ENCODE measurements at regions not wholly inside any gene's neighbourhood (a gene's known extent, or its start where the extent isn't known, plus 50 kb on each side); places are given as distances from the start of the nearest gene placed in this dataset.

- Histone ChIP-seq H3K9ac (ENCODE audit: insufficient read depth in 1 of 2, low read length in 2 of 2) (no peak overlapping the region), H3K27me3 (ENCODE audit: control insufficient read depth in 3 of 3, insufficient read depth in 3 of 3, low read length in 2 of 3) (peaks cover 3 to 18% (median 7%) of the 10 kb centered on the region in 3 donors), H3K9me3 (ENCODE audit: control insufficient read depth in 4 of 4, insufficient read depth in 3 of 4, low read length in 3 of 4) (peaks cover 0 to 2% (median 0%) of the 10 kb centered on the region in 4 donors), H3K27ac (ENCODE audit: low read depth in 1 of 2, low read length in 1 of 2) (no peak overlapping the region), H3K36me3 (ENCODE audit: control insufficient read depth in 4 of 4, insufficient read depth in 4 of 4, low read length in 4 of 4) (no peaks in the 10 kb centered on the region), H3K4me3 (no peak overlapping the region), H3K4me1 (ENCODE audit: control insufficient read depth in 5 of 5, insufficient read depth in 5 of 5, low read length in 5 of 5) (no peaks in the 10 kb centered on the region)
- DNase-seq (no peak), ATAC-seq (ENCODE audit: insufficient read depth, low FRiP score) (no peak)
- WGBS, 2 donors = 87 to 89% methylated on average over 10 of the region's 10 CpGs
- TF ChIP-seq CTCF (IDR thresholded peaks at IDR 0.05; ENCODE audit: control extremely low read depth, extremely low read depth) = no peak
Observed at GRCh38 chr13:111922086-111922485, 144.9 kb upstream of the SOX1 start.

GRCh38 chr13:111923439-111923838 lies 143.5 kb upstream of the SOX1 start:
- WGBS, 2 donors = 77 to 85% methylated on average over 5 of the region's 5 CpGs
- Histone ChIP-seq H3K9ac (ENCODE audit: insufficient read depth in 1 of 2, low read length in 2 of 2) (no peak overlapping the region), H3K9me3 (ENCODE audit: control insufficient read depth in 4 of 4, insufficient read depth in 3 of 4, low read length in 3 of 4) (no peaks in the 10 kb centered on the region), H3K4me3 (no peak overlapping the region), H3K4me1 (ENCODE audit: control insufficient read depth in 5 of 5, insufficient read depth in 5 of 5, low read length in 5 of 5) (no peaks in the 10 kb centered on the region), H3K36me3 (ENCODE audit: control insufficient read depth in 4 of 4, insufficient read depth in 4 of 4, low read length in 4 of 4) (no peaks in the 10 kb centered on the region), H3K27ac (ENCODE audit: low read depth in 1 of 2, low read length in 1 of 2) (no peak overlapping the region), H3K27me3 (ENCODE audit: control insufficient read depth in 3 of 3, insufficient read depth in 3 of 3, low read length in 2 of 3) (peaks cover 3 to 17% (median 7%) of the 10 kb centered on the region in 3 donors)
- no peak for ATAC-seq (ENCODE audit: insufficient read depth, low FRiP score)
- DNase-seq = peak in 1 of 3 donors; percentile 25
- TF ChIP-seq CTCF (IDR thresholded peaks at IDR 0.05; ENCODE audit: control extremely low read depth, extremely low read depth) = no peak

GRCh38 chr13:111923991-111924677 lies 142.8 kb upstream of the SOX1 start:
- Histone ChIP-seq H3K27ac (ENCODE audit: low read depth in 1 of 2, low read length in 1 of 2) (no peak overlapping the region), H3K4me3 (no peak overlapping the region), H3K4me1 (ENCODE audit: control insufficient read depth in 5 of 5, insufficient read depth in 5 of 5, low read length in 5 of 5) (no peaks in the 10 kb centered on the region), H3K27me3 (ENCODE audit: control insufficient read depth in 3 of 3, insufficient read depth in 3 of 3, low read length in 2 of 3) (peaks cover 3 to 17% (median 7%) of the 10 kb centered on the region in 3 donors), H3K9ac (ENCODE audit: insufficient read depth in 1 of 2, low read length in 2 of 2) (no peak overlapping the region), H3K36me3 (ENCODE audit: control insufficient read depth in 4 of 4, insufficient read depth in 4 of 4, low read length in 4 of 4) (no peaks in the 10 kb centered on the region), H3K9me3 (ENCODE audit: control insufficient read depth in 4 of 4, insufficient read depth in 3 of 4, low read length in 3 of 4) (no peaks in the 10 kb centered on the region)
- DNase-seq (no peak), ATAC-seq (ENCODE audit: insufficient read depth, low FRiP score) (no peak)
- WGBS, 2 donors = 82 to 89% methylated on average over 15 of the region's 15 CpGs
- no peak for TF ChIP-seq CTCF (IDR thresholded peaks at IDR 0.05; ENCODE audit: control extremely low read depth, extremely low read depth)

GRCh38 chr13:111924678-111925075 lies 142.3 kb upstream of the SOX1 start:
- WGBS, 2 donors = 67 to 84% methylated on average over 6 of the region's 6 CpGs
- Histone ChIP-seq H3K4me1 (ENCODE audit: control insufficient read depth in 5 of 5, insufficient read depth in 5 of 5, low read length in 5 of 5) (no peaks in the 10 kb centered on the region), H3K36me3 (ENCODE audit: control insufficient read depth in 4 of 4, insufficient read depth in 4 of 4, low read length in 4 of 4) (no peaks in the 10 kb centered on the region), H3K27ac (ENCODE audit: low read depth in 1 of 2, low read length in 1 of 2) (no peak overlapping the region), H3K4me3 (no peak overlapping the region), H3K9ac (ENCODE audit: insufficient read depth in 1 of 2, low read length in 2 of 2) (no peak overlapping the region), H3K9me3 (ENCODE audit: control insufficient read depth in 4 of 4, insufficient read depth in 3 of 4, low read length in 3 of 4) (no peaks in the 10 kb centered on the region), H3K27me3 (ENCODE audit: control insufficient read depth in 3 of 3, insufficient read depth in 3 of 3, low read length in 2 of 3) (peaks cover 3 to 20% (median 7%) of the 10 kb centered on the region in 3 donors)
- DNase-seq (no peak), ATAC-seq (ENCODE audit: insufficient read depth, low FRiP score) (no peak)
- TF ChIP-seq CTCF (IDR thresholded peaks at IDR 0.05; ENCODE audit: control extremely low read depth, extremely low read depth) = no peak
